KMS-11 (cell line): ENCODE measurements at regions not wholly inside any gene's neighbourhood (a gene's known extent, or its start where the extent isn't known, plus 50 kb on each side); places are given as distances from the start of the nearest gene placed in this dataset.

Experiments
- H2AFZ ChIP-seq: fragments of 200-600 bp; sonication (generic); 2 replicates; pipeline ENCODE4 v1.6.1; 2016; ENCODE audit warnings: antibody characterized with exemption, mixed run types, low read depth
- H3K27ac ChIP-seq: fragments of 200-600 bp; sonication (generic); 2 replicates; pipeline ENCODE4 v1.6.1; 2016; ENCODE audit warnings: mild to moderate bottlenecking, mixed run types
- H3K27me3 ChIP-seq: fragments of 200-600 bp; sonication (generic); 2 replicates; pipeline ENCODE4 v1.6.1; 2017; ENCODE audit warnings: mild to moderate bottlenecking, low read depth, mixed run types, moderate library complexity; ENCODE audit not compliant: insufficient read depth
- H3K36me3 ChIP-seq: fragments of 200-600 bp; sonication (generic); 2 replicates; pipeline ENCODE4 v1.6.1; 2017; ENCODE audit warnings: mild to moderate bottlenecking, mixed run types; ENCODE audit not compliant: insufficient read depth
- H3K4me1 ChIP-seq: fragments of 200-600 bp; sonication (generic); 2 replicates; pipeline ENCODE4 v1.6.1; 2016; ENCODE audit warnings: mild to moderate bottlenecking, low read depth, mixed run types; ENCODE audit not compliant: poor library complexity, severe bottlenecking
- H3K4me2 ChIP-seq: fragments of 200-600 bp; sonication (generic); 2 replicates; pipeline ENCODE4 v1.7.0; 2016; ENCODE audit warnings: mild to moderate bottlenecking, mixed run types
- H3K4me3 ChIP-seq: fragments of 200-600 bp; sonication (generic); IDR thresholded peaks from 2 replicates; pipeline ENCODE4 v1.6.1; 2017; ENCODE audit warnings: low read depth, low read length, mixed read lengths; ENCODE audit not compliant: insufficient read depth
- H3K79me2 ChIP-seq: fragments of 200-600 bp; sonication (generic); 2 replicates; pipeline ENCODE4 v1.6.1; 2016; ENCODE audit warnings: low read depth, mixed run types; ENCODE audit not compliant: insufficient read depth
- H3K9ac ChIP-seq: fragments of 200-600 bp; sonication (generic); 2 replicates; pipeline ENCODE4 v1.6.1; 2016; ENCODE audit warnings: mild to moderate bottlenecking, mixed run types
- H4K20me1 ChIP-seq: fragments of 200-600 bp; sonication (generic); 2 replicates; pipeline ENCODE4 v1.6.1; 2016; ENCODE audit warnings: mild to moderate bottlenecking, mixed run types; ENCODE audit not compliant: insufficient read depth
- TF ChIP-seq, protein P1 (sequence below): fragments of 200-600 bp; sonication (generic); conservative IDR thresholded peaks from 2 replicates; pipeline ENCODE4 v1.6.1; 2017; ENCODE audit warnings: low read depth, mild to moderate bottlenecking, antibody characterized with exemption, low read length, moderate library complexity, mixed read lengths

DNA sequence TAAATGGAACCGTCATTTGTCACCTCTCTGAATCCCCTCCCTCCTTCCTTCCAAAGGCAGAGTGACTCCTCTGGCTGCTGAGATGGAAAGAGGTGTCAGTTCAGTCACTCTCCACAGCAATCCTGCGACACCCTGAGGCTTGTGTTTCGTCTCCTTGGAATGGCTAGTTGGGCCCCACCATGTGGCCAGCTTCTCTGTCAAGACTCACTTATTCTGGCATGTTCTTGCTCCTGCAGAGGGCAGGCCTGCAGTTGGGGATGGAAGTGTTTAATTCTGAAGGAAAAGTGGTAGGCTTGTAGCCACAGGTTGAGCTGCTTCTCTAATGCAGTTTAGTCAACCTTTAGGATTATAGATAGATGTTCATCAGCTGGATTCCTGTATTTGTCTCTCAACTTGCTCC, 149.6 kb downstream of the LMO4 start:
- Histone ChIP-seq H3K79me2 (no peaks in the 10 kb centered on the region), H3K36me3 (no peaks in the 10 kb centered on the region), H3K27me3 (no peaks in the 10 kb centered on the region), H3K4me2 (no peak overlapping the region), H4K20me1 (no peaks in the 10 kb centered on the region), H2AFZ (no peak overlapping the region), H3K27ac (no peak overlapping the region), H3K4me1 (no peaks in the 10 kb centered on the region), H3K4me3 (no peak overlapping the region), H3K9ac (no peak overlapping the region)
- TF ChIP-seq, protein P1, sequence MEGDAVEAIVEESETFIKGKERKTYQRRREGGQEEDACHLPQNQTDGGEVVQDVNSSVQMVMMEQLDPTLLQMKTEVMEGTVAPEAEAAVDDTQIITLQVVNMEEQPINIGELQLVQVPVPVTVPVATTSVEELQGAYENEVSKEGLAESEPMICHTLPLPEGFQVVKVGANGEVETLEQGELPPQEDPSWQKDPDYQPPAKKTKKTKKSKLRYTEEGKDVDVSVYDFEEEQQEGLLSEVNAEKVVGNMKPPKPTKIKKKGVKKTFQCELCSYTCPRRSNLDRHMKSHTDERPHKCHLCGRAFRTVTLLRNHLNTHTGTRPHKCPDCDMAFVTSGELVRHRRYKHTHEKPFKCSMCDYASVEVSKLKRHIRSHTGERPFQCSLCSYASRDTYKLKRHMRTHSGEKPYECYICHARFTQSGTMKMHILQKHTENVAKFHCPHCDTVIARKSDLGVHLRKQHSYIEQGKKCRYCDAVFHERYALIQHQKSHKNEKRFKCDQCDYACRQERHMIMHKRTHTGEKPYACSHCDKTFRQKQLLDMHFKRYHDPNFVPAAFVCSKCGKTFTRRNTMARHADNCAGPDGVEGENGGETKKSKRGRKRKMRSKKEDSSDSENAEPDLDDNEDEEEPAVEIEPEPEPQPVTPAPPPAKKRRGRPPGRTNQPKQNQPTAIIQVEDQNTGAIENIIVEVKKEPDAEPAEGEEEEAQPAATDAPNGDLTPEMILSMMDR, result no peak

DNA sequence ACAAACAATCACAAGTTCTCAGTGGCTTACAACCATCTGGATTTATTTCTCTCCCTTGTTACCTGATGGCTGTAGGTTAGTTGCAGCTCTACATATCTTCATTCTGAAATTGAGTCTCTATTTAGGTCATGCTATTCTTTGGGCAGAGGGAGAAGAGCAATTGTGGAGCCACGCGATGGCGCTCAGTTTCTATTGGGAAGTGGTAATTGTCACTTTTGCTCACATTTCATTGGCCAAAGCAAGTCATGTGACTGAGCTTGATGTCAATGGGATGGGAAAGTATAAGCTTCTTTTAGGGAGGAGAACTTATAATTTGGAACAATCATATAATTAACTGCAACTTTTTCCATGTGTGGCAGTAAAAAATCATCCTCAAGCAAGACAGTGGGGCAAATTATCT, 166.5 kb downstream of the LMO4 start:
- no peak overlapping the region for H3K27ac ChIP-seq
- TF ChIP-seq, protein P1, result no peak

DNA sequence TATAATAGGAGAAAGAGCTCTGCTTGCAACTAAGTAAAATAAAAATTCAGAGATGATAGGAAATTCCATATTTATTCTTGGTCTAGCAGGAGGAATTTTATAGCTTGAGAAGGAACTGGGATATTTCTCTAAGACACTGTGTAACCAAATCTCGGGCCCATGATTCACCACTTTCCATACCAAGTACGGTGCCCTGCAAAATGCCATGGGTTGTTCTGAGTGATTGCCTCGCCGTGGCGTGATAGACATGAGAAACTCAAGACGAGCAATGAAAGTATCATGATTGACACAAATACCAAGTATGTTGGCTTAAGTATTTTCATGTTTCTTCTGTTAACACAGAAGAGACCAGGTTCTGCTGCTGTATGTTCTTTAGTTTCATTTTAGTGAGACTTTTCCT, 167.2 kb downstream of the LMO4 start:
- Histone ChIP-seq H4K20me1 (no peaks in the 10 kb centered on the region), H3K27me3 (no peaks in the 10 kb centered on the region), H3K4me1 (no peaks in the 10 kb centered on the region), H2AFZ (no peak overlapping the region), H3K9ac (no peak overlapping the region), H3K36me3 (no peaks in the 10 kb centered on the region), H3K79me2 (no peaks in the 10 kb centered on the region), H3K27ac (no peak overlapping the region), H3K4me3 (no peak overlapping the region), H3K4me2 (no peak overlapping the region)
- TF ChIP-seq, protein P1, result no peak

More for the DNA sequence above, 166.5 kb downstream of the LMO4 start:
- Histone ChIP-seq H4K20me1 (no peaks in the 10 kb centered on the region), H3K36me3 (no peaks in the 10 kb centered on the region), H3K4me1 (no peaks in the 10 kb centered on the region), H3K9ac (no peak overlapping the region), H3K27me3 (no peaks in the 10 kb centered on the region), H3K4me2 (no peak overlapping the region), H2AFZ (no peak overlapping the region), H3K4me3 (no peak overlapping the region), H3K79me2 (no peaks in the 10 kb centered on the region)

DNA sequence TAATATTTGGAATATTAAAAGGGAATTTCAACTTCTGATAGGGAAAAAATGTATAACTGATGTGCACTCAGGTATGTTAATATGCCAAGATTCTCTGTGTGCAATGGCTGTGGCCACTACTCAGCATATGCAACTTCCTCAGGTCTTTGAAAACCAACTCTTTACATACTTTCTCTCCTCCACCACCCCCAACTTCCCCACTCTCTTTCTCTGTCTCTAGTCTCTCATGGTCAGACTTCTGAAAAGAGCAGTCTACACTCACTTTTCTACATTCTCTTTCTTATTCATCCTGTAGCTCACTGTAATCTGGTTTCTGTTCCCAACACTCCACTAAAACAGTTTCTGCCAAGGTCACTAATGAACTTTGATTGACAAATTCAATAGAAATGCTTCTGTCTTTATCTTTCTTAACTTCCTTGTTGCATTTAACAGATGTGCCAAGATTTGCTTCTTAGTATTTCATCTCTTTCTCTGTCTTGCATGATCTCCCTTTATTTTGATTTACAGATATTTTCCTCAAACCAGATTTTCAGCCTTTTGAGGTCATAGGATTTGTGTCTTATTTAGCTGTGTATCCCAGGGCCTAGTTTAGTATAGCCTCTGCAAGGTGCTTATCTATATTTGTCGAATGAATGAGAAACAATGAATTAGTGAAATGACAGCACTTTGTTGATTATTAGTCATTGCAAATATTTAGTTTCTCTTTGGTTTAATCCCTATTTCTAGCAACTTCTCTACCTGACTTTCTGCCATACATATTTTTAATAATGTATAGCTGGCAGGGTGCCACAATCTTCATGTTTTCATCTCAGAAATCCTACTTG, 168.9 kb downstream of the LMO4 start:
- Histone ChIP-seq H3K27ac (no peak overlapping the region), H3K27me3 (no peaks in the 10 kb centered on the region), H4K20me1 (no peaks in the 10 kb centered on the region), H3K36me3 (no peaks in the 10 kb centered on the region), H3K4me3 (no peak overlapping the region), H3K9ac (no peak overlapping the region), H3K4me2 (no peak overlapping the region), H3K4me1 (no peaks in the 10 kb centered on the region), H3K79me2 (no peaks in the 10 kb centered on the region), H2AFZ (no peak overlapping the region)
- TF ChIP-seq, protein P1, result no peak
